Smooth muscle cell (in vitro differentiated cells): ENCODE measurements at regions not wholly inside any gene's neighbourhood (a gene's known extent, or its start where the extent isn't known, plus 50 kb on each side); places are given as distances from the start of the nearest gene placed in this dataset.

Source experiments
- DNase-seq: peaks from one replicate; lab custom pipeline; 2025; ENCODE audit not compliant: unreplicated experiment; lab: John Stamatoyannopoulos, UW
- H2AFZ ChIP-seq: fragments of 200-600 bp; sonication (generic); 2 replicates; pipeline ENCODE4 v1.6.0; 2016; ENCODE audit warnings: antibody characterized with exemption, low read depth, mild to moderate bottlenecking
- H3F3A ChIP-seq: fragments of 200-600 bp; sonication (generic); 2 replicates; pipeline ENCODE4 v1.6.0; 2017; ENCODE audit warnings: antibody characterized with exemption, low read depth
- H3K27ac ChIP-seq: fragments of 200-600 bp; sonication (generic); 2 replicates; pipeline ENCODE4 v1.5.1; 2016; ENCODE audit warnings: low read depth, mild to moderate bottlenecking
- H3K27me3 ChIP-seq: fragments of 200-600 bp; sonication (generic); 2 replicates; pipeline ENCODE4 v1.6.1; 2016; ENCODE audit warnings: low read depth, mild to moderate bottlenecking
- H3K36me3 ChIP-seq: fragments of 200-600 bp; sonication (generic); 2 replicates; pipeline ENCODE4 v1.5.1; 2016; ENCODE audit warnings: low read depth
- H3K4me1 ChIP-seq: fragments of 200-600 bp; sonication (generic); 2 replicates; pipeline ENCODE4 v1.5.1; 2016; ENCODE audit warnings: low read depth
- H3K4me2 ChIP-seq: fragments of 200-600 bp; sonication (generic); 2 replicates; pipeline ENCODE4 v1.6.0; 2016; ENCODE audit warnings: mild to moderate bottlenecking
- H3K4me3 ChIP-seq: fragments of 200-600 bp; sonication (generic); 2 replicates; pipeline ENCODE4 v1.5.1; 2016; ENCODE audit warnings: mild to moderate bottlenecking
- H3K79me2 ChIP-seq: fragments of 200-600 bp; sonication (generic); 2 replicates; pipeline ENCODE4 v1.6.0; 2016; ENCODE audit warnings: low read depth, mild to moderate bottlenecking
- H3K9ac ChIP-seq: fragments of 200-600 bp; sonication (generic); 2 replicates; pipeline ENCODE4 v1.6.0; 2016; ENCODE audit warnings: low read depth
- H3K9me3 ChIP-seq: fragments of 200-600 bp; sonication (generic); replicated peaks from 2 replicates; pipeline ENCODE4 v1.5.1; 2016; ENCODE audit warnings: low read depth
- H4K20me1 ChIP-seq: fragments of 200-600 bp; sonication (generic); 2 replicates; pipeline ENCODE4 v1.6.0; 2016; ENCODE audit warnings: low read depth
- CTCF ChIP-seq: fragments of 200-600 bp; sonication (generic); IDR thresholded peaks from 2 replicates; pipeline ENCODE4 v1.5.1; 2017; ENCODE audit warnings: borderline replicate concordance, mild to moderate bottlenecking, antibody characterized with exemption; ENCODE audit not compliant: insufficient read depth, poor library complexity, severe bottlenecking
- WGBS: methylation state at CpG from one replicate; pipeline ENCODE4 v1.1.7; 2016; ENCODE audit warnings: low lambda C conversion rate; 5-methylcytosine and 5-hydroxymethylcytosine counted together

GRCh38 chr3:20666091-20666490 lies 480.1 kb upstream of the SGO1 start:
- no peak overlapping the region for H3K4me2 ChIP-seq
- no peak for TF ChIP-seq CTCF
- H3K27me3 ChIP-seq = no peaks in the 10 kb centered on the region
- no peaks in the 10 kb centered on the region for H3K9me3 ChIP-seq
- 81% methylated on average over 2 of the region's 2 CpGs for WGBS
- no peaks in the 10 kb centered on the region for H3K36me3 ChIP-seq
- no peaks in the 10 kb centered on the region for H3K79me2 ChIP-seq
- no peak overlapping the region for H2AFZ ChIP-seq
- no peaks in the 10 kb centered on the region for H4K20me1 ChIP-seq
- no peak for DNase-seq
- H3K4me1 ChIP-seq = no peaks in the 10 kb centered on the region
- H3K27ac ChIP-seq = no peak overlapping the region
- no peaks in the 10 kb centered on the region for H3F3A ChIP-seq
- H3K4me3 ChIP-seq = no peak overlapping the region
- H3K9ac ChIP-seq = no peak overlapping the region

DNA sequence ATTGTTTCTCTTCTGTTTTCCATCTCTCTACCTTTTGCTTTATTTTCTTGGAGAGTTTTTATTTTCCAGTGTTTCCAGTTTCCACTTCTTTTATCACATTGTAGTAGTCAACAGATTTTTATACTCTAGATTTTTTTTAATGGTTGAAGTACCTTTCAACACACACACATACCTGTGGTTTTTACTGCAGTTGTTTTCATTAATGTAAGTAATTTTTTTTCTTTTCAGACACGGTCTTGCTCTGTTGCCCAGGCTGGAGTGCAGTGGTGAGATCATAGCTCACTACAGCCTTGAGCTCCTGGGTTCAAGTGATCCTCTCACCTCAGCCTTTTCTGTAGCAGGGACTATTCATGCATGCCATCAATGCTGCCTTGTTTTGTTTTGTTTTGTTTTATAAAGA lies 472.5 kb upstream of the SGO1 start:
- Histone ChIP-seq H3K27me3 (no peaks in the 10 kb centered on the region), H3K9ac (no peak overlapping the region)
- 67% methylated on average over 1 of the region's 1 CpG for WGBS

DNA sequence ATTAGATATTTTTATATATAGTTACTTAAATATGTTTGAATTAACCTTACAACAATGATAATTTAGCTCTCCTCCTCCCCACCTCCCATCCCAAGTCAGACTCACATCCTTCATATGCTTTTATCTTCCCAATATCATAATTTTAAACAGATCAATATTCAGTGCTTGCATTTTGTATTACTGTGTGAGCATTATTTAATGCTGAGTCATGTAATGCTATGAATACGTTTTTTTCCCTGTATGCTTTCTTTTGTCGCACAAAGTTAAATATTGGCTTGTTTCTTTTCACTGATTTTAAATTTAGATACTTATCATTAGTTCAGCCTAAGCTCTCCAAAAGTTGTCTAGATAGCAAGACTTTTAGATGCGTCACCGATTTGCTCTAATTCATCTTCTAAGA lies 471.6 kb upstream of the SGO1 start:
- Histone ChIP-seq H3K4me2 (no peak overlapping the region), H3K27me3 (no peaks in the 10 kb centered on the region), H3K27ac (no peak overlapping the region), H3F3A (no peaks in the 10 kb centered on the region), H4K20me1 (no peaks in the 10 kb centered on the region), H3K4me3 (no peak overlapping the region), H3K4me1 (no peaks in the 10 kb centered on the region), H3K36me3 (no peaks in the 10 kb centered on the region), H2AFZ (no peak overlapping the region), H3K9ac (no peak overlapping the region), H3K9me3 (no peaks in the 10 kb centered on the region), H3K79me2 (no peaks in the 10 kb centered on the region)
- no peak for TF ChIP-seq CTCF
- no peak for DNase-seq
- 92% methylated on average over 4 of the region's 4 CpGs for WGBS

More for the DNA sequence above, 472.5 kb upstream of the SGO1 start:
- no peak for DNase-seq
- H3K9me3 ChIP-seq = no peaks in the 10 kb centered on the region
- no peaks in the 10 kb centered on the region for H3K4me1 ChIP-seq
- H3K79me2 ChIP-seq = no peaks in the 10 kb centered on the region
- no peak overlapping the region for H3K4me2 ChIP-seq
- no peak overlapping the region for H3K4me3 ChIP-seq
- no peaks in the 10 kb centered on the region for H4K20me1 ChIP-seq
- no peak overlapping the region for H3K27ac ChIP-seq
- H3K36me3 ChIP-seq = no peaks in the 10 kb centered on the region
- H3F3A ChIP-seq = no peaks in the 10 kb centered on the region
- no peak overlapping the region for H2AFZ ChIP-seq
- no peak for TF ChIP-seq CTCF

DNA sequence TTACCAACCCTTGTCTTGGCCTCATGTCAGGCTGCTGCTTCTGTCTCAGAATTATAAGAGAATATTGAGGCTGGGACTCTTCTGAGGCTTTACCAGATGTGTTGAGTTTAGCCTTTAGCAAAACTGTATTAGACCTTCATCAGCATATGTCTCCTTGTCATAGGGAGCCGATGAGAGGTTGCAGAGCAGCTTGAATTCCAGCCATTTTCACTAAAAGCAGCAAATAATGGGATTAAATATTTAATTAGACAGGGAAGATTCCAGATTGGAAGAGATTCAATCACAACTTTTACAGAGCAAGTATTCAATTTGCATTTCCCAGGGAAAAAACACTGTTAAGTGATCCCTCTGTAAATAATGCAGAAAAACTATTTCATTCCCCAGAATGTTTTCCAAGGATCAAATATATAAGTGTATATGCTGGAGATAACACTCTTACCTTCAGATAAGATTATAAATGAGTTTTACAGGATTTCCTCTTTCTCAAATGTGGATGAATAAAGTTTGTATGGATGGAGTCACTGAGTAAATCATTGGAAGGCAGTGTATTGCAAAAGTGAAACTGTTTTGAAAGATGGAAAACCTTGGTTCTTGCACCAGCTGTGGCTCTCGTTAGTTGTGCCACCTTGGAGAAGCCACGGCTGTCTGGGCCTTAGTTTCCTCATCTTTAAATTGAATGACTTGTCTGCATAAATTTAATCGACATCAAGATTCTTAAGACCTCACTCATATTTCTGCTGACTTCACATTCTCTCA lies 466.4 kb upstream of the SGO1 start:
- Histone ChIP-seq H3K79me2 (no peaks in the 10 kb centered on the region), H3K4me1 (peaks cover 6% of the 10 kb centered on the region), H3K27ac (no peak overlapping the region), H4K20me1 (no peaks in the 10 kb centered on the region), H2AFZ (no peak overlapping the region), H3K9ac (no peak overlapping the region), H3K4me3 (no peak overlapping the region), H3F3A (no peaks in the 10 kb centered on the region), H3K36me3 (no peaks in the 10 kb centered on the region), H3K27me3 (no peaks in the 10 kb centered on the region), H3K9me3 (no peaks in the 10 kb centered on the region), H3K4me2 (no peak overlapping the region)
- DNase-seq = no peak
- 79% methylated on average over 4 of the region's 4 CpGs for WGBS
- no peak for TF ChIP-seq CTCF
